Activated CD4-positive, alpha-beta memory T cell treated with anti-CD3 and anti-CD28 coated beads, Interleukin-2, amount 10 ng/mL, durations not matched to agents 7 days and 5 days (primary cell): ENCODE measurements at regions not wholly inside any gene's neighbourhood (a gene's known extent, or its start where the extent isn't known, plus 50 kb on each side); places are given as distances from the start of the nearest gene placed in this dataset.

Source experiments
- CTCF ChIA-PET: fragments of 350-600 bp; sonication (Branson Sonifier 250); formaldehyde crosslinking; loops from one replicate; lab custom pipeline; 2021; ENCODE audit warnings: antibody characterized with exemption, inconsistent platforms; lab: Charles Lee
- POLR2A ChIA-PET: fragments of 350-600 bp; sonication (Branson Sonifier 250); formaldehyde crosslinking; loops from one replicate; lab custom pipeline; 2021; ENCODE audit warnings: antibody characterized with exemption; lab: Charles Lee
- DNase-seq: peaks from one replicate; pipeline ENCODE4 v3.0.0-alpha.2; 2020
- H3K27ac Mint-ChIP-seq: one replicate; pipeline ENCODE4 v1.8.0; 2021; ENCODE audit warnings: mild to moderate bottlenecking, mixed read lengths
- H3K27me3 Mint-ChIP-seq: one replicate; pipeline ENCODE4 v1.8.0; 2021; ENCODE audit warnings: mixed read lengths
- H3K36me3 Mint-ChIP-seq: one replicate; pipeline ENCODE4 v1.8.0; 2021; ENCODE audit warnings: low read depth, mixed read lengths
- H3K4me1 Mint-ChIP-seq: one replicate; pipeline ENCODE4 v1.8.0; 2021; ENCODE audit warnings: mixed read lengths
- H3K4me3 Mint-ChIP-seq: one replicate; pipeline ENCODE4 v1.8.0; 2021; ENCODE audit warnings: mild to moderate bottlenecking, mixed read lengths
- H3K9me3 Mint-ChIP-seq: one replicate; pipeline ENCODE4 v1.8.0; 2021; ENCODE audit warnings: mixed read lengths

- CTCF ChIA-PET, result no interaction called here
- no peak for DNase-seq
- no peaks in the 10 kb centered on the region for H3K36me3 Mint-ChIP-seq
- H3K4me1 Mint-ChIP-seq, result no peaks in the 10 kb centered on the region
- no peaks in the 10 kb centered on the region for H3K27me3 Mint-ChIP-seq
- H3K9me3 Mint-ChIP-seq, result no peaks in the 10 kb centered on the region
- POLR2A ChIA-PET, result no interaction called here
- H3K27ac Mint-ChIP-seq, result no peak overlapping the region
- H3K4me3 Mint-ChIP-seq, result no peak overlapping the region
Measured at GRCh38 chr13:111555268-111555808, 234.9 kb downstream of the TEX29 start.

DNA sequence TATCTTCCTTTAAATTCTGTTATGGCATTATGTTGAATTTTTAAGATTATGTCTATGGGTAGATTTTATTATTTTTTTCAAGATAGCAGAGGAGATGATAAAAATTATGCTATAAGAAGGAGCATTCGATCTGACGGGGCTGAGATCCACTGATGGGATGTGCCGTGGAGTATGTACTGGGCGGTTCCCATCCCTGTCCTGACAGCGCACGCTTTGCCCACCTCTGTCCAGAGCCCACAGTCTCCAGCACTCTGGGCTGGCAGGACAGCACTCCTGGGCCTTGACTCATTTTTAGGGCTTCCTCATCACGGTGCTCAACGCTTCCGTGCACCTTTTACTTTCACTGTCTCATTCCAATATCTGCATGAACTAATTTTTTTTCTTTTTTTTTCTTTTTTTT lies 235.5 kb downstream of the TEX29 start:
- Mint-ChIP-seq H3K27ac (no peak overlapping the region), H3K4me1 (no peaks in the 10 kb centered on the region), H3K27me3 (no peaks in the 10 kb centered on the region), H3K36me3 (no peaks in the 10 kb centered on the region), H3K4me3 (no peak overlapping the region), H3K9me3 (no peaks in the 10 kb centered on the region)
- ChIA-PET POLR2A (no interaction called here), CTCF (no interaction called here)
- DNase-seq, result no peak

- no peak for DNase-seq
- no peaks in the 10 kb centered on the region for H3K36me3 Mint-ChIP-seq
- POLR2A ChIA-PET, result no interaction called here
Measured at GRCh38 chr13:111556496-111556895, 236.1 kb downstream of the TEX29 start.

GRCh38 chr13:111557921-111558699 lies 237.7 kb downstream of the TEX29 start:
- no peak overlapping the region for H3K27ac Mint-ChIP-seq
- no peaks in the 10 kb centered on the region for H3K27me3 Mint-ChIP-seq
- H3K9me3 Mint-ChIP-seq, result no peaks in the 10 kb centered on the region
- ChIA-PET POLR2A (no interaction called here), CTCF (no interaction called here)
- no peaks in the 10 kb centered on the region for H3K4me1 Mint-ChIP-seq
- H3K36me3 Mint-ChIP-seq, result no peaks in the 10 kb centered on the region
- no peak for DNase-seq
- H3K4me3 Mint-ChIP-seq, result no peak overlapping the region

More at GRCh38 chr13:111556496-111556895, 236.1 kb downstream of the TEX29 start:
- H3K9me3 Mint-ChIP-seq, result no peaks in the 10 kb centered on the region
- no peaks in the 10 kb centered on the region for H3K4me1 Mint-ChIP-seq
- CTCF ChIA-PET, result no interaction called here
- no peaks in the 10 kb centered on the region for H3K27me3 Mint-ChIP-seq
- H3K4me3 Mint-ChIP-seq, result no peak overlapping the region
- no peak overlapping the region for H3K27ac Mint-ChIP-seq

GRCh38 chr13:111558700-111559088 lies 238.3 kb downstream of the TEX29 start:
- no peak for DNase-seq
- Mint-ChIP-seq H3K9me3 (no peaks in the 10 kb centered on the region), H3K27ac (no peak overlapping the region), H3K4me3 (no peak overlapping the region), H3K36me3 (no peaks in the 10 kb centered on the region), H3K4me1 (no peaks in the 10 kb centered on the region), H3K27me3 (no peaks in the 10 kb centered on the region)
- POLR2A ChIA-PET, result no interaction called here
- CTCF ChIA-PET, result no interaction called here

GRCh38 chr13:111559612-111560403 lies 239.4 kb downstream of the TEX29 start:
- DNase-seq, result no peak
- Mint-ChIP-seq H3K4me3 (no peak overlapping the region), H3K27ac (no peak overlapping the region), H3K9me3 (no peaks in the 10 kb centered on the region), H3K4me1 (no peaks in the 10 kb centered on the region), H3K36me3 (no peaks in the 10 kb centered on the region), H3K27me3 (no peaks in the 10 kb centered on the region)
- ChIA-PET CTCF (no interaction called here), POLR2A (no interaction called here)

GRCh38 chr13:111561091-111561781 lies 240.8 kb downstream of the TEX29 start:
- Mint-ChIP-seq H3K27me3 (no peaks in the 10 kb centered on the region), H3K9me3 (no peaks in the 10 kb centered on the region), H3K4me3 (no peak overlapping the region), H3K36me3 (no peaks in the 10 kb centered on the region), H3K4me1 (no peaks in the 10 kb centered on the region), H3K27ac (no peak overlapping the region)
- POLR2A ChIA-PET, result no interaction called here
- no peak for DNase-seq
- CTCF ChIA-PET, result no interaction called here

- CTCF ChIA-PET, result no interaction called here
- H3K36me3 Mint-ChIP-seq, result no peaks in the 10 kb centered on the region
- H3K4me1 Mint-ChIP-seq, result no peaks in the 10 kb centered on the region
- no peak overlapping the region for H3K27ac Mint-ChIP-seq
- H3K4me3 Mint-ChIP-seq, result no peak overlapping the region
- no peak for DNase-seq
- POLR2A ChIA-PET, result no interaction called here
- H3K9me3 Mint-ChIP-seq, result peaks cover under 1% of the 10 kb centered on the region
- no peaks in the 10 kb centered on the region for H3K27me3 Mint-ChIP-seq
Measured at GRCh38 chr13:111562716-111563115, 242.3 kb downstream of the TEX29 start.

DNA sequence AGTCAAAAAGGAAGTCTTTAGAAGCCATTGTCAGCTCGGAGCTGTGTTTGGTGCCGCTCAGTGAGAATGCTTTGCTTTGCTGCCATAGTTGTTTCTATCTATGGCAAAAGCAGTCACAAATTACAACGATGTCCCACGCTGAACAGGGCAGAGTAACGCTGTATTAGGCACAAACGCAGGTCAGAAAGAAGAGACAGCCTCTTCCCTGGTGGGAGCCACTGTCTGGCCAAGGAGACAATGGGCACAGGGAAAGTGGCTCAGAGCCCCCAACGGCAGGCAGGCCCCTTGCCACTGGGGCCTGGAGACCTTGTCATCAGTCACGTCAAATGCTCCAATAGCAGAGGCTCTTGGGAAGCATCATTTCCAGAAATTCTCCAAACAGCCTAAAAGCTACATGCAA lies 244.2 kb downstream of the TEX29 start:
- ChIA-PET POLR2A (no interaction called here), CTCF (interaction anchor here (0.6 kb wide), 1 partner anchor 1806 kb away, joined by 3 read pairs; no protein-coding TSS in a partner anchor)
- Mint-ChIP-seq H3K9me3 (peaks cover 8% of the 10 kb centered on the region), H3K27ac (no peak overlapping the region), H3K36me3 (no peaks in the 10 kb centered on the region), H3K4me1 (no peaks in the 10 kb centered on the region), H3K27me3 (no peaks in the 10 kb centered on the region), H3K4me3 (no peak overlapping the region)
- no peak for DNase-seq

DNA sequence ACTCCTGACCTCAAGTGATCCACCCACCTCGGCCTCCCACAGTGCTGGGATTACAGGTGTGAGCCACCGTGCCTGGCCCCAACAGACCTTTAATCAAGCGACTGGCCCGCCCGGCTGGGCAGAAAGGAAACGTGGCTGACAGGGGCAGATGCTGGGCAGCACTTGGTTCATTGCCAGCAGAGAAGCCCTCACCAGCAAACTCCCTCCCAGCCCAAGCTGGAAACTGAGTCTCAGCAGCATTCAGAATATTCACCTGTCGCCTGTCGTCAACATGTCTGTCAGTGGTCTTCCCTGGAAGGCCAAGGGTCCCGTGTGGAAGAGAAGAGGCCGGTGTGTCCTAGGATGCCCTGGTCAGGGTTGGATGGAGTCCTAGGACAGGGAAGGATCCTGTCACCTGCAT lies 245.0 kb downstream of the TEX29 start:
- POLR2A ChIA-PET, result no interaction called here
- no peaks in the 10 kb centered on the region for H3K27me3 Mint-ChIP-seq
- no peak overlapping the region for H3K27ac Mint-ChIP-seq
- CTCF ChIA-PET, result no interaction called here
- H3K4me3 Mint-ChIP-seq, result no peak overlapping the region
- no peaks in the 10 kb centered on the region for H3K4me1 Mint-ChIP-seq
- no peaks in the 10 kb centered on the region for H3K36me3 Mint-ChIP-seq
- no peak for DNase-seq
- peaks cover 8% of the 10 kb centered on the region for H3K9me3 Mint-ChIP-seq

DNA sequence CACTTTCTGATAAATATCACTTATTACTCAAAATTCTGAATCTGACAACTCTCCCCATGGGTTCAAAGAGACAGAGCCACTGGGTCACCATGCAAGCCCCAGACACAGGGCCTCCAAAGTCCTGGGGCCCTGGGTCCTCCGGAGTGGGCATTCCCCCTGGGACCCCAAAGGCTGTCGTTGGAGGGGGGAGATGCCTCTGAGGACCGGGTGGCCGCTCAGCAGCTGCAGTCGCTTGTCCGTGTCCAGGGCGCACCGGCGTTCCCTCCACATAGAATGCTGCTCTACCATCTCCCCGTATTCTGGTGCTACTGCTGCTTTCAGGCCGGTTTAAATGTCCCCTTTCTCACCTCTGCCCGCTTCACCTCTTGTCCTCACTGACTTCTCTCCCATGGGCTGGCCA lies 246.1 kb downstream of the TEX29 start:
- H3K9me3 Mint-ChIP-seq, result peaks cover 8% of the 10 kb centered on the region
- DNase-seq, result no peak
- ChIA-PET CTCF (no interaction called here), POLR2A (no interaction called here)
- no peak overlapping the region for H3K4me3 Mint-ChIP-seq
- no peaks in the 10 kb centered on the region for H3K36me3 Mint-ChIP-seq
- H3K27me3 Mint-ChIP-seq, result no peaks in the 10 kb centered on the region
- H3K27ac Mint-ChIP-seq, result no peak overlapping the region
- no peaks in the 10 kb centered on the region for H3K4me1 Mint-ChIP-seq

GRCh38 chr13:111567637-111568036 lies 247.2 kb downstream of the TEX29 start:
- Mint-ChIP-seq H3K9me3 (peaks cover 8% of the 10 kb centered on the region), H3K4me1 (no peaks in the 10 kb centered on the region), H3K27me3 (no peaks in the 10 kb centered on the region), H3K36me3 (no peaks in the 10 kb centered on the region), H3K27ac (no peak overlapping the region), H3K4me3 (no peak overlapping the region)
- POLR2A ChIA-PET, result no interaction called here
- DNase-seq, result no peak
- CTCF ChIA-PET, result no interaction called here

- ChIA-PET POLR2A (no interaction called here), CTCF (no interaction called here)
- Mint-ChIP-seq H3K9me3 (peaks cover 8% of the 10 kb centered on the region), H3K36me3 (no peaks in the 10 kb centered on the region), H3K4me1 (no peaks in the 10 kb centered on the region), H3K27me3 (no peaks in the 10 kb centered on the region), H3K27ac (no peak overlapping the region), H3K4me3 (no peak overlapping the region)
- DNase-seq, result no peak
Measured at GRCh38 chr13:111568290-111568689, 247.8 kb downstream of the TEX29 start.
